ENCODE measurements at regions not wholly inside any gene's neighbourhood (a gene's known extent, or its start where the extent isn't known, plus 50 kb on each side); places are given as distances from the start of the nearest gene placed in this dataset.

DNA sequence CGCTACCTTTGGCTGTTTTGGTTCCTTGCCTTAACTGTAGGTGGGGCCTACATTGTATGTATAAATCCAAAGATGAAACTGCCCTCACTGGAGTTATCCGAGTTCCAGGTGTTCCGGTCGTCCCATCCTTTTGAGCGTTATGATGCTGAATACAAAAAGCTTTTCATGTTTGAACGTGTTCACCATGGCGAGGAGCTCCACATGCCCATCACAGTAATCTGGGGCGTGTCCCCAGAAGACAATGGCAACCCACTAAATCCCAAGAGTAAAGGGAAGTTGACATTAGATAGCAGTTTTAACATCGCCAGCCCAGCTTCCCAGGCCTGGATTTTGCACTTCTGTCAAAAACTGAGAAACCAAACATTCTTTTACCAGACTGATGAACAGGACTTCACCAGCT is 139.5 kb downstream of the TLR5 start:
- TF ChIP-seq, protein P1, sequence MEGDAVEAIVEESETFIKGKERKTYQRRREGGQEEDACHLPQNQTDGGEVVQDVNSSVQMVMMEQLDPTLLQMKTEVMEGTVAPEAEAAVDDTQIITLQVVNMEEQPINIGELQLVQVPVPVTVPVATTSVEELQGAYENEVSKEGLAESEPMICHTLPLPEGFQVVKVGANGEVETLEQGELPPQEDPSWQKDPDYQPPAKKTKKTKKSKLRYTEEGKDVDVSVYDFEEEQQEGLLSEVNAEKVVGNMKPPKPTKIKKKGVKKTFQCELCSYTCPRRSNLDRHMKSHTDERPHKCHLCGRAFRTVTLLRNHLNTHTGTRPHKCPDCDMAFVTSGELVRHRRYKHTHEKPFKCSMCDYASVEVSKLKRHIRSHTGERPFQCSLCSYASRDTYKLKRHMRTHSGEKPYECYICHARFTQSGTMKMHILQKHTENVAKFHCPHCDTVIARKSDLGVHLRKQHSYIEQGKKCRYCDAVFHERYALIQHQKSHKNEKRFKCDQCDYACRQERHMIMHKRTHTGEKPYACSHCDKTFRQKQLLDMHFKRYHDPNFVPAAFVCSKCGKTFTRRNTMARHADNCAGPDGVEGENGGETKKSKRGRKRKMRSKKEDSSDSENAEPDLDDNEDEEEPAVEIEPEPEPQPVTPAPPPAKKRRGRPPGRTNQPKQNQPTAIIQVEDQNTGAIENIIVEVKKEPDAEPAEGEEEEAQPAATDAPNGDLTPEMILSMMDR (IDR thresholded peaks at IDR 0.05 in 4 of 5, conservative IDR thresholded peaks at IDR 0.05 in 1 of 5): no peak
- no peak for TF ChIP-seq POLR2A (IDR thresholded peaks at IDR 0.05)

Measured in gastrocnemius medialis (tissue), 4 donors.